ENCODE measurements at regions not wholly inside any gene's neighbourhood (a gene's known extent, or its start where the extent isn't known, plus 50 kb on each side); places are given as distances from the start of the nearest gene placed in this dataset.
"Not testable (repeated sequence)": the region's sequence is repeated elsewhere in the genome, so short reads cannot be mapped to it uniquely, and the experiment has no call there.

DNA sequence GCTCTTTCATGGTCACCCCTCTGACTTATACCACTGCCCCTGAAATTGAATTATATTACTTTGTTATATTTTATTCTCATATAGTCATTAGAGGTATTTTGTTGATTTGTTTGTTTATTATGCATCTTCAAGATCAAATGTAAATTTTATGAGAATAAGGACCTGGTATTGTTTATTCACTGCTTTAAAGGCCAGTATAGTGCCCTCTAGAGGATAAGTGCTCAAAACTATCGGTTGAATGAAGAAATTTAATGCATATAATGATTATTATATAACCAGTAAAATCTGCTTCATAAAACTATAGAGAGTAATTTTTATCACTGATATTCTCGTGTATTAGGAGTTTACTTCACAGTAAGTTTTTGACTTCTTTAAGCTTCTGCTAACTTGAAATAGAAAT, 1401.9 kb downstream of the SLITRK1 start:
- Histone ChIP-seq H3K36me3 (ENCODE audit: control insufficient read depth in 2 of 2, extremely low read depth in 1 of 2, insufficient read depth in 1 of 2, low read length in 1 of 2) (no peaks in the 10 kb centered on the region), H3K4me1 (ENCODE audit: control insufficient read depth in 1 of 2, extremely low read depth in 1 of 2, insufficient read depth in 2 of 2, low read length in 2 of 2) (no peaks in the 10 kb centered on the region), H3K4me3 (ENCODE audit: control insufficient read depth in 1 of 2, extremely low read depth in 1 of 2, low read length in 1 of 2) (no peak overlapping the region), H3K27ac (ENCODE audit: low read length) (no peak overlapping the region), H3K27me3 (replicated peaks in 1 of 2; ENCODE audit: control insufficient read depth in 2 of 2, extremely low read depth in 1 of 2, insufficient read depth in 2 of 2, low read length in 1 of 2) (no peaks in the 10 kb centered on the region), H3K9me3 (no peaks in the 10 kb centered on the region)
- H3K27me3 Mint-ChIP-seq: no peaks in the 10 kb centered on the region
- no CpG with 5 or more reads among the region's 2 CpGs for WGBS (ENCODE audit: insufficient coverage)
- POLR2A ChIA-PET: interaction anchor here in 1 of 2 donors (0.7 kb wide), 1 partner anchor 217 kb away, joined by 3 read pairs; no protein-coding TSS in a partner anchor
- ATAC-seq (replicated peaks in 1 of 4): no peak
- peaks cover 10 to 28% (median 20%) of the 10 kb centered on the region in 3 donors for H3K9me3 Mint-ChIP-seq
- DNase-seq: no peak
- H3K36me3 Mint-ChIP-seq: no peaks in the 10 kb centered on the region
- CTCF ChIA-PET: no interaction called here
- no peaks in the 10 kb centered on the region for H3K4me1 Mint-ChIP-seq
- no peak overlapping the region for H3K4me3 Mint-ChIP-seq
- H3K27ac Mint-ChIP-seq: no peak overlapping the region

DNA sequence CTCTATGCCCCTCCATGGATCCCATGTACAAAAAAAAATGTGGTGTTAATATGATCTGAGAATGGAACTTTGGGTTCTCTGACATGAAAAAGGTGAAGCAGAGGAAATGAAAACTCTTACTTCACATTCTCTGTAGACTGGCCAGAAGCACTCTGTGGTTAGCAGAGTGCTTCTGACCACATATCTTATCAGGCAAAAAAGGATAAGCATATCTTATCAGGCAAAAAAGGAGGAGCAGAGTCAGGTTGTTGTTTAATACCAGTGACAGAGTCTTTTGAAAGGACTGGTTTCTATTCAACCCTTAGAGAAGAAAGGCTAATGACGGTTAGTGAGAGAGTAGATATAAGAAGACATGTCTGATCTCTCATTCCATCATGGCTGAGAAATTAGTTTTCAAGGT, 1404.8 kb downstream of the SLITRK1 start:
- POLR2A ChIA-PET: no interaction called here
- Mint-ChIP-seq H3K9me3 (peaks cover 6 to 23% (median 14%) of the 10 kb centered on the region in 3 donors), H3K4me3 (no peak overlapping the region), H3K36me3 (no peaks in the 10 kb centered on the region), H3K4me1 (no peaks in the 10 kb centered on the region), H3K27ac (no peak overlapping the region), H3K27me3 (no peaks in the 10 kb centered on the region)
- H3K27ac ChIP-seq (ENCODE audit: low read length): no peak overlapping the region
- no peak overlapping the region for H3K4me3 ChIP-seq (ENCODE audit: control insufficient read depth in 1 of 2, extremely low read depth in 1 of 2, low read length in 1 of 2)
- CTCF ChIA-PET: no interaction called here
- WGBS (ENCODE audit: insufficient coverage): 100% methylated on average over 1 of the region's 1 CpG
- H3K9me3 ChIP-seq: no peaks in the 10 kb centered on the region
- H3K36me3 ChIP-seq (ENCODE audit: control insufficient read depth in 2 of 2, extremely low read depth in 1 of 2, insufficient read depth in 1 of 2, low read length in 1 of 2): no peaks in the 10 kb centered on the region
- ATAC-seq (replicated peaks in 1 of 4) (no peak), DNase-seq (no peak)
- no peaks in the 10 kb centered on the region for H3K4me1 ChIP-seq (ENCODE audit: control insufficient read depth in 1 of 2, extremely low read depth in 1 of 2, insufficient read depth in 2 of 2, low read length in 2 of 2)
- no peaks in the 10 kb centered on the region for H3K27me3 ChIP-seq (replicated peaks in 1 of 2; ENCODE audit: control insufficient read depth in 2 of 2, extremely low read depth in 1 of 2, insufficient read depth in 2 of 2, low read length in 1 of 2)

DNA sequence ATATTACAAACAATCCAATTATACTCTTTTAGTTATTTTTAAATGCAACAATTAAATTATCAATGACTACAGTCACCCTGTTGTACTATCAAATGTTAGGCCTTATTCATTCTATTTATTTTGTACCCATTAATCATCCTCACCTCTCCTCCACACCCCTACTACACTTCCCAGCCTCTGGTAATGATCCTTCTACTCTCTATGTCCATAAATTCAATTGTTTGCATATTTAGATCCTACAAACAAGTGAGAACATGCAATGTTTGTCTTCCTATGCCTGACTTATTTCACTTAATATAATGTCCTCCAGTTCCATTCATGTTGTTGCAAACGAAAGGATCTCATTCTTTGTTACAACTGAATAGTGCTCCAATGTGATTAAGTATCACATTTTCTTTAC, 1414.6 kb downstream of the SLITRK1 start:
- Histone ChIP-seq H3K9me3 (no peaks in the 10 kb centered on the region), H3K27me3 (replicated peaks in 1 of 2; ENCODE audit: control insufficient read depth in 2 of 2, extremely low read depth in 1 of 2, insufficient read depth in 2 of 2, low read length in 1 of 2) (no peaks in the 10 kb centered on the region), H3K4me1 (ENCODE audit: control insufficient read depth in 1 of 2, extremely low read depth in 1 of 2, insufficient read depth in 2 of 2, low read length in 2 of 2) (no peaks in the 10 kb centered on the region), H3K36me3 (ENCODE audit: control insufficient read depth in 2 of 2, extremely low read depth in 1 of 2, insufficient read depth in 1 of 2, low read length in 1 of 2) (no peaks in the 10 kb centered on the region), H3K27ac (ENCODE audit: low read length) (no peak overlapping the region), H3K4me3 (ENCODE audit: control insufficient read depth in 1 of 2, extremely low read depth in 1 of 2, low read length in 1 of 2) (no peak overlapping the region)
- Mint-ChIP-seq H3K9me3 (peaks cover 9 to 12% (median 12%) of the 10 kb centered on the region in 3 donors), H3K27ac (no peak overlapping the region), H3K36me3 (no peaks in the 10 kb centered on the region), H3K4me3 (no peak overlapping the region), H3K4me1 (no peaks in the 10 kb centered on the region), H3K27me3 (no peaks in the 10 kb centered on the region)
- no peak for ATAC-seq (replicated peaks in 1 of 4)
- ChIA-PET CTCF (interaction anchor here in 1 of 2 donors (0.6 kb wide), 1 partner anchor 12 kb away, joined by 4 read pairs; no protein-coding TSS in a partner anchor), POLR2A (no interaction called here)
- WGBS (ENCODE audit: insufficient coverage): no CpG with 5 or more reads among the region's 1 CpG
- DNase-seq: no peak

DNA sequence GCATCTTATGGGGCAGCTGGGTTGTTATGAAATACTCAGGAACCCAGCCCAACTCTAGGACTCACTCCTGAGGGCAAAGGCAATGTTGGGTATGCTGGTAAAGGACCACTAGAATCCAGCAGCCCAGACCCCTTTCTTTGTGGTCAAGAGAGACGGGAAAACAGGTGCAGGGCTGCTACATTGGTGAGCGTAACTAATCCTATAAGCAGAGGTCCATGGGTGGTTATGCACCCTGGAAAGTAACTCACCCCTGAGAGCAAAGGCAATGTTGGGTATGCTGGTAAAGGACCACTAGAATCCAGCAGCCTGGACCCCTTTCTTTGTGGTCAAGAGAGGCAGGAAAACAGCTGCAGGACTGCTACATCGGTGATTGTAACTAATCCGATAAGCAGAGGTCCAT, 1422.7 kb downstream of the SLITRK1 start:
- H3K36me3 ChIP-seq (ENCODE audit: control insufficient read depth in 2 of 2, extremely low read depth in 1 of 2, insufficient read depth in 1 of 2, low read length in 1 of 2); H3K27ac ChIP-seq (ENCODE audit: low read length); DNase-seq; CTCF ChIA-PET; POLR2A ChIA-PET; H3K36me3 Mint-ChIP-seq; H3K27ac Mint-ChIP-seq; H3K4me3 Mint-ChIP-seq; ATAC-seq (replicated peaks in 1 of 4); H3K4me3 ChIP-seq (ENCODE audit: control insufficient read depth in 1 of 2, extremely low read depth in 1 of 2, low read length in 1 of 2); H3K27me3 ChIP-seq (replicated peaks in 1 of 2; ENCODE audit: control insufficient read depth in 2 of 2, extremely low read depth in 1 of 2, insufficient read depth in 2 of 2, low read length in 1 of 2); H3K4me1 Mint-ChIP-seq; H3K9me3 ChIP-seq; H3K27me3 Mint-ChIP-seq; H3K4me1 ChIP-seq (ENCODE audit: control insufficient read depth in 1 of 2, extremely low read depth in 1 of 2, insufficient read depth in 2 of 2, low read length in 2 of 2): not testable (repeated sequence)
- peaks cover 9 to 31% (median 15%) of the 10 kb centered on the region in 3 donors for H3K9me3 Mint-ChIP-seq
- WGBS (ENCODE audit: insufficient coverage): 60% methylated on average over 3 of the region's 4 CpGs

DNA sequence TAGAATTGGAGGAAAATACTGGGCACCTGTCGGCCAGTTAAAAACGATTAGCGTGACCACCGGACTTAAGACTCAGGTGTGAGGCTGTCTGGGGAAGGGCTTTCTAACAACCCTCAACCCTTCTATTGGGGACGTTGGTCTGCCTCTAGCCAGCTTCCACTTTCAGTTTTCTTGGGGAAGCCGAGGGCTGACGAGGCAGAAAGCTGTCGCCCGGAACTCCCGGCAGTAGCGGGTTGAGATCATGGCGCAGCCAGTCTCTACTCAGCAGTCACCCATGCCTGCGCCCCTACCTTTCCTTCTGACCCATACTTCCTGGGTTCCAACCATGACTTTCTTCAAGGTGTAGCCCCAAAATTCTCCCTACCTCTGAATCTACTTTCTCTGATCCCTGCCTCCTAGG, 1424.1 kb downstream of the SLITRK1 start:
- no peaks in the 10 kb centered on the region for H3K36me3 Mint-ChIP-seq
- H3K4me3 Mint-ChIP-seq: no peak overlapping the region
- H3K4me1 Mint-ChIP-seq: no peaks in the 10 kb centered on the region
- H3K27ac Mint-ChIP-seq: no peak overlapping the region
- H3K27me3 Mint-ChIP-seq: no peaks in the 10 kb centered on the region
- H3K4me1 ChIP-seq (ENCODE audit: control insufficient read depth in 1 of 2, extremely low read depth in 1 of 2, insufficient read depth in 2 of 2, low read length in 2 of 2): no peaks in the 10 kb centered on the region
- no peak overlapping the region for H3K27ac ChIP-seq (ENCODE audit: low read length)
- CTCF ChIA-PET: no interaction called here
- H3K4me3 ChIP-seq (ENCODE audit: control insufficient read depth in 1 of 2, extremely low read depth in 1 of 2, low read length in 1 of 2): no peak overlapping the region
- no peaks in the 10 kb centered on the region for H3K27me3 ChIP-seq (replicated peaks in 1 of 2; ENCODE audit: control insufficient read depth in 2 of 2, extremely low read depth in 1 of 2, insufficient read depth in 2 of 2, low read length in 1 of 2)
- POLR2A ChIA-PET: no interaction called here
- H3K36me3 ChIP-seq (ENCODE audit: control insufficient read depth in 2 of 2, extremely low read depth in 1 of 2, insufficient read depth in 1 of 2, low read length in 1 of 2): no peaks in the 10 kb centered on the region
- DNase-seq (no peak), ATAC-seq (replicated peaks in 1 of 4) (no peak)
- WGBS (ENCODE audit: insufficient coverage): 86% methylated on average over 9 of the region's 13 CpGs
- no peaks in the 10 kb centered on the region for H3K9me3 ChIP-seq
- peaks cover 13 to 31% (median 14%) of the 10 kb centered on the region in 3 donors for H3K9me3 Mint-ChIP-seq

DNA sequence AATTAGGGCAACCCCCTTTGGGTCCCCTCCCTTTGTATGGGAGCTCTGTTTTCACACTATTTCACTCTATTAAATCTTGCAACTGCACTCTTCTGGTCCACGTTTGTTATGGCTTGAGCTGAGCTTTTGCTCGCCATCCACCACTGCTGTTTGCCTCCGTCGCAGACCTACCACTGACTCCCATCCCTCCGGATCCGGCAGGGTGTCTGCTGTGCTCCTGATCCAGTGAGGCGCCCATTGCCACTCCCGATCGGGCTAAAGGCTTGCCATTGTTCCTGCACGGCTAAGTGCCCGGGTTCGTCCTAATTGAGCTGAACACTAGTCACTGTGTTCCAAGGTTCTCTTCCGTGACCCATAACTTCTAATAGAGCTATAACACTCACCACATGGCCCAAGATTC, 1424.7 kb downstream of the SLITRK1 start:
- ATAC-seq (replicated peaks in 1 of 4); H3K4me3 ChIP-seq (ENCODE audit: control insufficient read depth in 1 of 2, extremely low read depth in 1 of 2, low read length in 1 of 2); DNase-seq; POLR2A ChIA-PET; H3K4me1 Mint-ChIP-seq; H3K27me3 ChIP-seq (replicated peaks in 1 of 2; ENCODE audit: control insufficient read depth in 2 of 2, extremely low read depth in 1 of 2, insufficient read depth in 2 of 2, low read length in 1 of 2); H3K9me3 ChIP-seq; H3K27ac Mint-ChIP-seq; CTCF ChIA-PET; H3K4me3 Mint-ChIP-seq; H3K4me1 ChIP-seq (ENCODE audit: control insufficient read depth in 1 of 2, extremely low read depth in 1 of 2, insufficient read depth in 2 of 2, low read length in 2 of 2); H3K27ac ChIP-seq (ENCODE audit: low read length); H3K27me3 Mint-ChIP-seq; H3K36me3 ChIP-seq (ENCODE audit: control insufficient read depth in 2 of 2, extremely low read depth in 1 of 2, insufficient read depth in 1 of 2, low read length in 1 of 2); H3K36me3 Mint-ChIP-seq: not testable (repeated sequence)
- 88% methylated on average over 10 of the region's 13 CpGs for WGBS (ENCODE audit: insufficient coverage)
- peaks cover 7 to 29% (median 8%) of the 10 kb centered on the region in 3 donors for H3K9me3 Mint-ChIP-seq

DNA sequence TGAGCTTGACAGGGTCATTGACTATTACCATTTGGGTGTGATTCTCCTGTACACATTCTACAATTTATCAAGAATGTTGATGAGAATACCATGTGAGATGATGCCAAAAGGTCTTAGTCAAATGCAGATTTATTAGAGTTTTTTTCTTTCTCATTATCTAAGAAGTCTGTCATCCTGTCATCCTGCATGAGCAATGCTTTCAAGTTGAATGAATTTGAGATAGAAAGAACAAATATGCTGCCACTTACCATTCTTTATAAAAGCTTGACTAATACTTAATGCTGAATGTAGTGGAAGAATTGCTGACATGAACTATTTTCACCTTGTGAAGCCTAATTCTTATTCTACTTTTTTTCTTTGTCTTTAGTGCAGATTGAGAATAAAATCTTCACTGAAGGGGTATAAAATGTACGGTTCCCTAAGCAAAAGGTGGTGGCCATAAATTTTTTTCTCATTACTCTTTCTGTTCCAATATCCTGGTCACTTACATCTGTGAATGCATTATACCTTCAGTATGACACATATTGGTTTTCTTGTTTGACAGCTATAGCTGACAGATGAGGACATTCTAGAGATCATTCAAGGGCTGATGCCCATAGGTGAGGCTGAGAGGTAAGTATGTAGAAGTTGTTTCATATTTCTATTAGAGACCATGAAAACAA, 1434.7 kb downstream of the SLITRK1 start:
- no peaks in the 10 kb centered on the region for H3K36me3 Mint-ChIP-seq
- H3K9me3 ChIP-seq: peaks cover 3% of the 10 kb centered on the region
- no peak overlapping the region for H3K4me3 Mint-ChIP-seq
- ChIA-PET CTCF (no interaction called here), POLR2A (no interaction called here)
- H3K36me3 ChIP-seq (ENCODE audit: control insufficient read depth in 2 of 2, extremely low read depth in 1 of 2, insufficient read depth in 1 of 2, low read length in 1 of 2): no peaks in the 10 kb centered on the region
- H3K4me1 ChIP-seq (ENCODE audit: control insufficient read depth in 1 of 2, extremely low read depth in 1 of 2, insufficient read depth in 2 of 2, low read length in 2 of 2): no peaks in the 10 kb centered on the region
- no peaks in the 10 kb centered on the region for H3K27me3 Mint-ChIP-seq
- no peaks in the 10 kb centered on the region for H3K27me3 ChIP-seq (replicated peaks in 1 of 2; ENCODE audit: control insufficient read depth in 2 of 2, extremely low read depth in 1 of 2, insufficient read depth in 2 of 2, low read length in 1 of 2)
- no peak overlapping the region for H3K27ac Mint-ChIP-seq
- H3K4me3 ChIP-seq (ENCODE audit: control insufficient read depth in 1 of 2, extremely low read depth in 1 of 2, low read length in 1 of 2): no peak overlapping the region
- no CpG with 5 or more reads among the region's 1 CpG for WGBS (ENCODE audit: insufficient coverage)
- H3K9me3 Mint-ChIP-seq: peaks cover 10 to 15% (median 12%) of the 10 kb centered on the region in 3 donors
- no peaks in the 10 kb centered on the region for H3K4me1 Mint-ChIP-seq
- ATAC-seq (replicated peaks in 1 of 4) (no peak), DNase-seq (no peak)
- no peak overlapping the region for H3K27ac ChIP-seq (ENCODE audit: low read length)
